ENCODE measurements at regions not wholly inside any gene's neighbourhood (a gene's known extent, or its start where the extent isn't known, plus 50 kb on each side); places are given as distances from the start of the nearest gene placed in this dataset.
"Not testable (repeated sequence)": the region's sequence is repeated elsewhere in the genome, so short reads cannot be mapped to it uniquely, and the experiment has no call there.

- not testable (repeated sequence) for TF ChIP-seq SUZ12 (IDR thresholded peaks at IDR 0.05; ENCODE audit: extremely low read depth, insufficient read depth, insufficient read length); ZNF274 (IDR thresholded peaks at IDR 0.05; ENCODE audit: low read depth, low read length); YY1 (IDR thresholded peaks at IDR 0.05; ENCODE audit: insufficient read depth, insufficient read length)
Measured at GRCh38 chr18:6541131-6541679, 126.5 kb upstream of the L3MBTL4 start.

Measured in NT2/D1 (cell line).